Mucosa of stomach (tissue), 1 donor: ENCODE measurements at regions not wholly inside any gene's neighbourhood (a gene's known extent, or its start where the extent isn't known, plus 50 kb on each side); places are given as distances from the start of the nearest gene placed in this dataset.
"Not testable (repeated sequence)": the region's sequence is repeated elsewhere in the genome, so short reads cannot be mapped to it uniquely, and the experiment has no call there.

ENCODE experiments used
- H3K27me3 ChIP-seq: one replicate; pipeline ENCODE4 v1.7.0; 2013; ENCODE audit warnings: mild to moderate bottlenecking, low read length; ENCODE audit not compliant: control insufficient read depth, insufficient read depth
- H3K36me3 ChIP-seq: one replicate; pipeline ENCODE4 v1.7.0; 2013; ENCODE audit warnings: low read length; ENCODE audit not compliant: control insufficient read depth, insufficient read depth
- H3K4me1 ChIP-seq: one replicate; pipeline ENCODE4 v1.7.0; 2013; ENCODE audit warnings: mild to moderate bottlenecking, low read length; ENCODE audit not compliant: control insufficient read depth, insufficient read depth
- H3K4me3 ChIP-seq: one replicate; pipeline ENCODE4 v1.7.0; 2013; ENCODE audit warnings: low read length
- H3K9ac ChIP-seq: one replicate; pipeline ENCODE4 v1.7.0; 2013; ENCODE audit warnings: mild to moderate bottlenecking, low read length, moderate library complexity
- H3K9me3 ChIP-seq: one replicate; pipeline ENCODE4 v1.7.0; 2013; ENCODE audit warnings: mild to moderate bottlenecking, low read length, moderate library complexity; ENCODE audit not compliant: control insufficient read depth
- donor health status: Pancreatic carcinoma.

DNA sequence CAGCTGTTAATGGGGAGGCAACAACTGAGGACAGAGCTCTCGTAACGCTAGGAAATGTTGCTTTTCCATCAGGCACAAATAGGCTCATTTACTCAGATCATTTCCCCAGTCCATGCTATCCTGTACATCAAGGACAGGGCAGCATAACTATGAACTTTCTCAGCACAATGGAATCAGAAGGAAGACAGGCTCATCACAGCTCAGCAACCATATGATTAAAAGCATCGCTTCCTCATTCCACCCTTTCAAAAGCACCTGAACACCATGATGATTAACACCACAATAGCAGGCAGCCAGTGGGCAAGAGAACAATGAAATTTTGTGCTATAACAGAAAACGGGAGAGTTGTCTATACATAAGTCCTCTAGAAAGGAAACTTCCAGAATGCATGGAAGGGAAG is 297.8 kb downstream of the ZNF674 start:
- Histone ChIP-seq H3K36me3 (no peaks in the 10 kb centered on the region), H3K27me3 (no peaks in the 10 kb centered on the region), H3K9ac (no peak overlapping the region), H3K4me3 (no peak overlapping the region), H3K4me1 (no peaks in the 10 kb centered on the region), H3K9me3 (no peaks in the 10 kb centered on the region)

DNA sequence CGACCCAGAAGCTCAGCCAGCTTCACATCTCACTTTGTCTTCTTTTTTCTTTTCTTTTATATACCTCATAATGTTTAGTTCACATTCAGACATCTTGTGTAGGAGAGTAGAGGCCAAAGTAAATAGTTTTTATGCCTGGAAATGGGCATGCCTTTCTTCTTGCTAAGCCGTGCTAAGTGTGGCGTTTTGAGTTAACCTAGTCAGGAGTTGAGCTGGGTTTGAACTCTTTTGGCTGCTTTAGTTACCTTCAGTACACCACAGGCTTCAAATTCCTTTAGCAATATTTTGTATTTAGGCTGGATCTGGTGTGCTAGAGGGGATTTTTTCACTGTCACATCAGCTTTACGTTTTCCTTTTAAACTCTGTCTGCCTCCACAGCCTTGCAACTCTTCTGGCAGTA is 300.8 kb downstream of the ZNF674 start:
- Histone ChIP-seq H3K9ac (no peak overlapping the region), H3K4me1 (no peaks in the 10 kb centered on the region), H3K9me3 (no peaks in the 10 kb centered on the region), H3K27me3 (no peaks in the 10 kb centered on the region), H3K36me3 (no peaks in the 10 kb centered on the region), H3K4me3 (no peak overlapping the region)

DNA sequence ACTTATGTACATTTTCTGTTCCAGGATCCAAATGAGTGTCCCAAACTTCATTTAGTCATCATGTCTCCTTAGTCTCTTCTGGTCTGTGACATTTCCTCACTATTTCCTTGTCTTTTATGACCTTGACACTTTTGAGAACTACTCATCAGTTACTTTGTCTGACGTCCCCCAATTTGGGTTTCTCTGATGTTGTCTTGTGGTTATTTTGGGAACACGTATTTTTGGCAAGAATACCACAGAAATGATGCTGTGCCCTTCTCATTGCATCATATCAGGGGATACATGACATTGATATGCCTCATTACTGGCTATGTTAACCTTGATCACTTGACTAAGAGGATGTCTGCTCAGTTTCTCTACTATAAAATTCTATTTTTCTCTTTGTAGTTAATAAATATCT is 308.8 kb downstream of the ZNF674 start:
- Histone ChIP-seq H3K9me3 (no peaks in the 10 kb centered on the region), H3K4me1 (no peaks in the 10 kb centered on the region), H3K9ac (no peak overlapping the region)

DNA sequence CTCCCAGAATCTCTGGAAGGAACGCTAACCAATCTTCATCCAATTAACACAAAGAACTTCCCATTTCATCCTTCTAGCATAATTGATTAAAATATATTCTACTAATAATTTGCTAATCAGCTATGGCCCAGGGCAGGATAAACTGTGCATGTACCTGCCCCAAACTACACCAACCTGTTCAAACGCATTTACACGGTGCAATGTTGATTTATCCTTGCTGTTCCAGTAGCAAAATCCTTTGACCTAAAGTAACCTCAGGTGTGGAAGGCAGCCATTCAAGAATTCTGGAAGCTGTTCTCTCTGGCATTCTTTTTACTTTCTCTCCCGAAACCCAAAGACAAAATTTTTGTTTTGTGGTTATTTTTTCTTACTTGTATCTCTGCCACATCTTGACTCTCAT is 309.4 kb downstream of the ZNF674 start:
- Histone ChIP-seq H3K27me3 (no peaks in the 10 kb centered on the region), H3K36me3 (no peaks in the 10 kb centered on the region), H3K9ac (no peak overlapping the region), H3K9me3 (no peaks in the 10 kb centered on the region), H3K4me1 (no peaks in the 10 kb centered on the region), H3K4me3 (no peak overlapping the region)

More for the DNA sequence above, 308.8 kb downstream of the ZNF674 start:
- no peak overlapping the region for H3K4me3 ChIP-seq
- H3K27me3 ChIP-seq = no peaks in the 10 kb centered on the region
- H3K36me3 ChIP-seq = no peaks in the 10 kb centered on the region

DNA sequence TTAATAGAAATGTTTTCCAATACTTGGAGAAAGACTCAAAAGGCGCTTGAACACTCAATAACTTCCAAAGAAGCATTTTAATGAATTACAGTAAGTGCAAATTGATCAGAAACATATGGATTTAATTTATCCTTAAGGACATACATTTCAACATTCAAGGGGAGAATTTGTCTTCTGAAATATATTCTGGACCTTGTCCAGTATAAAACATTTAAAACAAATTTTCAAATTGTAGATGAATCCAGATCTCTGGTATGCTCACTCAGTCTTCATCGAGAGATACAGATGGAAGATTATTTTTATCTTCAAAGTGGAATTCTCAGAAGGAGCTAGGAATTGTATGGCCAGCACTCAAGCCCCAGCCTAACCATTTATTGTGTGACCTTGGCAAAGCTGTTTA is 310.4 kb downstream of the ZNF674 start:
- Histone ChIP-seq H3K9me3 (no peaks in the 10 kb centered on the region), H3K36me3 (no peaks in the 10 kb centered on the region), H3K27me3 (no peaks in the 10 kb centered on the region), H3K4me1 (no peaks in the 10 kb centered on the region), H3K9ac (no peak overlapping the region), H3K4me3 (no peak overlapping the region)

DNA sequence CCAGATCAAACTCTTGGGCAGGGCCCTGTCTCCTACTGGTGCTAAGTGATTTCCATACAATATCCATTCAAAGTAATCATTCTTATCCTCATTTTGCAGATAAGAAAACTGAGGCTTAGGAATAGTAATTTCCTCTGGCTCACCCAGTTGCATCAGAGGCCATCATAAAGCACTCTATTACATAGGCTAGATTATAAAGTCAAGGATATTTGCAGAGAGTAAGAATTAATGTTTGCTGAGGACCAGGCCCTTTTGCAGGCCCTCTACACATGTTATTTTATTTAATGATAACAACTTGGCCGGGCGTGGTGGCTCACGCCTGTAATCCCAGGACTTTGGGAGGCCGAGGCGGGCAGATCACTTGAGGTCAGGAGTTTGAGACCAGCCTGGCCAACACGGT is 316.8 kb downstream of the ZNF674 start:
- Histone ChIP-seq H3K4me3 (no peak overlapping the region), H3K9ac (no peak overlapping the region), H3K27me3 (no peaks in the 10 kb centered on the region), H3K9me3 (no peaks in the 10 kb centered on the region), H3K36me3 (no peaks in the 10 kb centered on the region), H3K4me1 (no peaks in the 10 kb centered on the region)

DNA sequence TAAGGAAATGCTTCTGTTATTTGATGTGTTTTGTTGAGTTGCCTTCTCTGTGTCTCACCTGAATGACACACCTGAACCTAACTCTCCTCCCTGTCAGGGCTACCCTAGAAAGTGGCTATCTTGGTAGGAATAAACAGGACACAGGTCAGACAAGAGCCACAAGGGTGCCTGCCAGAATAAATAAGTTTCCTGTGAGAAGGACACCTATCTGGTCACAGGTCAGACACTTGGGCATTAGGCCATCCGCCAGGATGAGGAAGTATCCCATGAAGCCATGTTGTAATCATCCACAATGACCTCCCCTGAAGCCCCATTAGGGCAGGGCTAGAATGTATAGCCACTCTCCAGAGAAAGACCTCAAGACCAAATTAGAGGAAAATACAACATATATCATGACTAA is 318.8 kb downstream of the ZNF674 start:
- H3K9me3 ChIP-seq = no peaks in the 10 kb centered on the region
- no peaks in the 10 kb centered on the region for H3K36me3 ChIP-seq
- H3K27me3 ChIP-seq = no peaks in the 10 kb centered on the region
- no peak overlapping the region for H3K9ac ChIP-seq
- no peak overlapping the region for H3K4me3 ChIP-seq
- no peaks in the 10 kb centered on the region for H3K4me1 ChIP-seq

DNA sequence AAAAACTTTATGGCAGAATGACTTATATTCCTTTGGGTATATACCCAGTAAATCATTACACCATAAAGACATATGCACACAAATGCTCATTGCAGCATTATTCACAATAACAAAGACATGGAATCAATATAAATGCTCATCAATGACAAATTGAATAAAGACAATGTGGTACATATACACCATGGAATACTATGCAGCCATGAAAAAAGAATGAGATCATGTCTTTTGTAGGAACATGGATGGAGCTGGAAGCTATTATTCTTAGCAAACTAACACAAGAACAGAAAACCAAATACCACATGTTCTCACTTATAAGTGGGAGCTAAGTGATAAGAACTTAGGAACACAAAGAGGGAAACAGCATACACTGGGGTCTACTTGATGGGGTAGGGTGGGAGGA is 321.7 kb downstream of the ZNF674 start:
- H3K9me3 ChIP-seq, H3K36me3 ChIP-seq: not testable (repeated sequence)

DNA sequence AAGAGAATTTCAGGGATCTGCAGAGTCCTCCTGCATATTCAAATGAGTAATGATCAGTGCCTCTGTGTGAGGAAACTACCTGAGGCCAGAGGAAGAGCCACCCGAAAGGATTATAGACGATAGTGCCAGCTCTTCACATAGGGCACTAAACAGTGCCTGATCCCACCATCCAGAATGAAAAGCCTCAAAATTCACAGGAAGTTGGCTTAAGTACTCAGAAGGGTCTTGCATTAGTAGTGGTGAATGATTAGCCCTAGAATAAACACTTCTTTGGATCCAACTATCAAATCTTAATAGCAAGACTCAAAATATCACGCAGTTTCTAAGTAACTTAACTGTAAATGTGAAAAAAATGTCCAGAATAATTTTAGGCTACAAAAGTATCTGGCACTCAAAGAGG is 324.4 kb downstream of the ZNF674 start:
- Histone ChIP-seq H3K9ac (no peak overlapping the region), H3K9me3 (no peaks in the 10 kb centered on the region), H3K27me3 (no peaks in the 10 kb centered on the region), H3K4me1 (no peaks in the 10 kb centered on the region), H3K4me3 (no peak overlapping the region), H3K36me3 (no peaks in the 10 kb centered on the region)

More for the DNA sequence above, 321.7 kb downstream of the ZNF674 start:
- not testable (repeated sequence) for H3K4me3 ChIP-seq, H3K27me3 ChIP-seq, H3K4me1 ChIP-seq, H3K9ac ChIP-seq

DNA sequence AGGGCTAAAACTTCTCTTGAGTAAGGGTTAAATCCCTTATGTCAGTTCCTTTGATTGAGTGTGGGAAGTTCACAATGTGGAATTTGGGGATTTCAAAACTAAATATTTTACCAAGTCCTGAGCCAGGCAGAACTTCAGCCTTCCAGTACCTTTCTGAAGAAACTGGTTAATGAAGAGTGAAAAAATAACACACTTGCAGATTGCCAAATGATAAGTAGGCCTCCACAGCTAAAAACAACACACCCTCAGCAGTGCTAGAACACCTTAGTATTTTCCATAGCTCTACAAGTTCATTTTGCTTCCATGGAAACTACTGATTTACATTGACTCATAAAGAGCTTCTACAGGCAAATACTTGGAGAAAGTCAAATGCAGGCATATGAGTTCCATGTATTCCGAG is 326.8 kb downstream of the ZNF674 start:
- Histone ChIP-seq H3K9me3 (no peaks in the 10 kb centered on the region), H3K9ac (no peak overlapping the region), H3K4me1 (no peaks in the 10 kb centered on the region), H3K27me3 (no peaks in the 10 kb centered on the region), H3K36me3 (no peaks in the 10 kb centered on the region), H3K4me3 (no peak overlapping the region)

DNA sequence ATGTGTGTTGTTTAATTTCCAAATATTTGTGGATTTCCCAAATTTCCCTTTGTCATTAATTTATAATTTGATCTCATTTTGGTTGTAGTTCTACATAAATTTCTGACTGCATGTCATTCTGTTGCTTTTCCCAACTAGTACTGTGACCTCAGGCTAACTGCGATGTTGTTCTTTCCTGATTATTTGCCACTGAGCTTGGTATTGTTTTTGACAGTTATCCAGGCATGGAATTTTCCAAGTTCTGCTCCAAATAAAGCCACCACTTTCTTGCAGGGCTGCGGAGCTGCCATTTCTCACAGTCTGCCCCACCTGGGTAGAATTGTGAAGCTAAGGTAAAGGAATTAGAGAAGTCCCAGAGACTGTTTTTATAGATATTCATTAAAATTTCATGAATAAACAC is 328.8 kb downstream of the ZNF674 start:
- Histone ChIP-seq H3K4me1 (no peaks in the 10 kb centered on the region), H3K27me3 (no peaks in the 10 kb centered on the region), H3K9ac (no peak overlapping the region), H3K9me3 (no peaks in the 10 kb centered on the region), H3K36me3 (no peaks in the 10 kb centered on the region), H3K4me3 (no peak overlapping the region)

DNA sequence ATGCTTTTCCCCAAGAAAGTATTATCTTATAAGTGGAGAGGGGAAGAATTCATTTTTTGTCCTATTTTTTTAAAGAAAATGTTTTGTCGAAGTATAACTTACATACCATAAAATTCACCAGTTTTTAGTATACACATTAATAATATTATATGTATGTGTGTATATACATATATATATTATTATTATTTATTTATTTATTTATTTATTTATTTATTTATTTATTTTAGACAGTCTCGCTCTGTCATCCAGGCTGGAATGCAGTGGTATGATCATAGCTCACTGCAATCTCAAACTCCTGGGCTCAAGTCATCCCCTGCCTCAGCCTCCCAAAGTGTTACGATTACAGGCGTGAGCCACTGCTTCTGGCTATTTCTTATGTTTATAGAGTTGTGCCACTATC is 334.1 kb downstream of the ZNF674 start:
- no peak overlapping the region for H3K9ac ChIP-seq
- H3K4me3 ChIP-seq = no peak overlapping the region
- no peaks in the 10 kb centered on the region for H3K27me3 ChIP-seq
- H3K9me3 ChIP-seq = no peaks in the 10 kb centered on the region
- no peaks in the 10 kb centered on the region for H3K36me3 ChIP-seq
- no peaks in the 10 kb centered on the region for H3K4me1 ChIP-seq

DNA sequence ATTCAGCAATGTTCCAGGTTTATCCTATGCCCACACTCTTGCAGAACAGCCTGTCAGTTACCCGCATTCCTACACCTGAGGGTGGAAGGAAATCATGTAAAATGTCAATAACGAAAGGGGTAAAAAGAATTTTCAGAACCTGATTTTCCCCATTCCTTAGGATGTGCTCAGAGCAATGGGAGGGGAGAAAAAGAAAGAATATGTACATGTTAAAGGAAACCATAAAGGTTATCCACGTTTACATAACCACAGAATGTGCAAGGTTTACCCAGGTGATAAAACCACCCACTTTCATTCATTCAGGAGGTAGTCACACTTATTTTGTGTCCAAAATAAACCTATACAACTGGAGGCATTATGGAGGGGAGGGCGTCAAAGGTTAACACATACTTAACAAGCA is 335.5 kb downstream of the ZNF674 start:
- no peaks in the 10 kb centered on the region for H3K4me1 ChIP-seq
- no peaks in the 10 kb centered on the region for H3K27me3 ChIP-seq
- H3K9ac ChIP-seq = no peak overlapping the region
- H3K9me3 ChIP-seq = no peaks in the 10 kb centered on the region
- no peak overlapping the region for H3K4me3 ChIP-seq
- H3K36me3 ChIP-seq = no peaks in the 10 kb centered on the region
